Endothelial cell of umbilical vein (primary cell): ENCODE measurements at regions not wholly inside any gene's neighbourhood (a gene's known extent, or its start where the extent isn't known, plus 50 kb on each side); places are given as distances from the start of the nearest gene placed in this dataset.

Source experiments
- BruUV-seq: library from RNA; stranded (reverse); fragments of 400-500 nt; replicated peaks from 2 replicates; lab custom pipeline; 2021; lab: Mats Ljungman, UMichigan
- CTCF ChIA-PET: fragments of 300-600, 350-600 bp; sonication (Branson Sonifier 250); formaldehyde crosslinking; loops from one replicate; lab custom pipeline; 2021; ENCODE audit warnings: antibody characterized with exemption, inconsistent platforms; lab: Charles Lee
- POLR2A ChIA-PET: fragments of 300-600, 350-600 bp; sonication (Branson Sonifier 250); formaldehyde crosslinking; loops from one replicate; lab custom pipeline; 2021; ENCODE audit warnings: antibody characterized with exemption, inconsistent platforms; lab: Charles Lee
- DNase-seq: peaks from one replicate; pipeline ENCODE4 v3.0.0-alpha.2; 2011; ENCODE audit warnings: low read depth, low spot score
- FAIRE-seq: peaks from 2 replicates; lab custom pipeline; 2011; peaks lifted over from hg19 to GRCh38; lab: Jason Lieb, UNC
- H2AFZ ChIP-seq: 2 replicates; pipeline ENCODE4 v1.6.0; 2012; ENCODE audit warnings: low read depth, low read length, control low read depth, inconsistent platforms
- H3K27ac ChIP-seq: 2 replicates; pipeline ENCODE4 v1.5.1; 2011; ENCODE audit warnings: low read depth, mild to moderate bottlenecking, control low read depth, low read length, moderate library complexity; ENCODE audit not compliant: insufficient read depth
- H3K27me3 ChIP-seq, 2 experiments: 2 replicates each; pipeline versions ENCODE4 v1.6.0 to v1.6.1; 2011; ENCODE audit warnings: low read length in 2 of 2, mixed read lengths in 1 of 2; ENCODE audit not compliant: control insufficient read depth in 2 of 2, insufficient read depth in 2 of 2
- H3K36me3 ChIP-seq, 2 experiments: 2 replicates in 1 of 2; 3 replicates in 1 of 2; pipeline ENCODE4 v1.5.1; 2011; ENCODE audit warnings: low read length in 2 of 2, mild to moderate bottlenecking in 1 of 2, moderate library complexity in 1 of 2; ENCODE audit not compliant: control insufficient read depth in 2 of 2, insufficient read depth in 2 of 2; ENCODE audit errors: extremely low read depth in 1 of 2
- H3K4me1 ChIP-seq: 3 replicates; pipeline ENCODE4 v1.5.1; 2011; ENCODE audit warnings: mild to moderate bottlenecking, low read length; ENCODE audit not compliant: control insufficient read depth, insufficient read depth; ENCODE audit errors: extremely low read depth
- H3K4me2 ChIP-seq: 2 replicates; pipeline ENCODE4 v1.6.1; 2011; ENCODE audit warnings: low read length, control low read depth, mixed read lengths; ENCODE audit not compliant: insufficient read depth
- H3K4me3 ChIP-seq, 3 experiments: fragments of 200-600 bp in 1 of 3; sonication (generic), shearing (Covaris generic) in 1 of 3; replicated peaks in 1 of 3; 2 replicates each; pipeline ENCODE4 v1.5.1; 2011 to 2016; ENCODE audit warnings: control low read depth in 3 of 3, low read length in 3 of 3, mild to moderate bottlenecking in 2 of 3, inconsistent platforms in 1 of 3, low read depth in 1 of 3, moderate library complexity in 1 of 3; ENCODE audit not compliant: insufficient read depth in 1 of 3
- H3K79me2 ChIP-seq: 2 replicates; pipeline ENCODE4 v1.6.0; 2012; ENCODE audit warnings: low read length, inconsistent platforms; ENCODE audit not compliant: control insufficient read depth, insufficient read depth
- H3K9ac ChIP-seq: replicated peaks from 2 replicates; pipeline ENCODE3; 2011; ENCODE audit warnings: low read length, control low read depth; ENCODE audit not compliant: insufficient read depth; ENCODE audit errors: extremely low read depth
- H3K9me1 ChIP-seq: replicated peaks from 3 replicates; pipeline ENCODE4 v1.6.0; 2011; ENCODE audit warnings: mild to moderate bottlenecking, low read length; ENCODE audit not compliant: control insufficient read depth, insufficient read depth; ENCODE audit errors: extremely low read depth
- H3K9me3 ChIP-seq: replicated peaks from 2 replicates; pipeline ENCODE4 v1.5.1; 2012; ENCODE audit warnings: low read length, inconsistent platforms; ENCODE audit not compliant: control insufficient read depth, insufficient read depth
- H4K20me1 ChIP-seq: replicated peaks from 2 replicates; pipeline ENCODE3; 2011; ENCODE audit warnings: mild to moderate bottlenecking, low read length; ENCODE audit not compliant: control insufficient read depth, insufficient read depth; ENCODE audit errors: extremely low read depth
- EZH2 ChIP-seq: IDR thresholded peaks from 2 replicates; pipeline ENCODE4 v1.6.1; 2012; ENCODE audit warnings: borderline replicate concordance, low read depth, mild to moderate bottlenecking, moderate library complexity, low read length, inconsistent platforms; ENCODE audit not compliant: severe bottlenecking
- FOS ChIP-seq: IDR thresholded peaks from 2 replicates; pipeline ENCODE4 v1.6.1; 2011; ENCODE audit warnings: mild to moderate bottlenecking, low read length, moderate library complexity, borderline replicate concordance; ENCODE audit not compliant: insufficient read depth
- JUN ChIP-seq: IDR thresholded peaks from 2 replicates; pipeline ENCODE4 v1.6.1; 2011; ENCODE audit warnings: borderline replicate concordance, low read depth; ENCODE audit not compliant: insufficient read length, insufficient read depth
- MYC ChIP-seq: IDR thresholded peaks from one replicate; pipeline ENCODE4 v1.6.1; 2011; ENCODE audit warnings: mild to moderate bottlenecking, low read depth, low read length
- POLR2A ChIP-seq: IDR thresholded peaks from 2 replicates; pipeline ENCODE4 v1.6.1; 2012; ENCODE audit warnings: low read depth, mild to moderate bottlenecking, control low read depth, low read length
- POLR2AphosphoS5 ChIP-seq: IDR thresholded peaks from 2 replicates; pipeline ENCODE4 v1.6.1; 2012; ENCODE audit warnings: low read depth, mild to moderate bottlenecking, control low read depth, low read length, moderate library complexity; ENCODE audit not compliant: insufficient read depth
- dilution Hi-C: fragments of 300-500 bp; cut with MboI; formaldehyde crosslinking; loops from one replicate; pipeline ENCODE4 v1.15.0; 2019; ENCODE audit warnings: low sequenced_read_pairs; ENCODE audit not compliant: extremely low pct_ligation_motif_present
- intact Hi-C: fragments of 100-400 bp; cut with micrococcal nuclease; formaldehyde crosslinking; loops from one replicate; pipeline ENCODE4 v1.10.0; 2022
- TF ChIP-seq, protein P1 (sequence below): IDR thresholded peaks from 2 replicates; pipeline ENCODE4 v1.6.1; 2011; ENCODE audit not compliant: insufficient read depth, insufficient read length

DNA sequence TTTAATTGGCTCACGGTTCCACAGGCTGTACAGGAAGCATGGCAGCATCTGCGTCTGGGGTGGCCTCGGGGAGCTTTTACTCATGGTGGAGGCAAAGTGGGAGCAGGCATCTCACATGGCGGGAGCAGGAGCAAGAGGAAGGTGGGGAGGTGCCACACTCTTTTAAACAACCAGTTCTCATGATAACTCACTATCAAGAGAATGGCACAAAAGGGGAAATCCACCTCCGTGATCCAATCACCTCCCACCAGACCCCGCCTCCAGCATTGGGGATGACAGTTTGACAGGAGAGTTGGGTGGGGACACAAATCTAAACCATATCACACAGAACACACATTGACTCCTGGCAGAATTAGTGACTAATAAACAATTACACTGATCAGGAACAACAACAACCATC is 68.6 kb upstream of the ACKR3 start:
- Histone ChIP-seq H3K27ac (no peak overlapping the region), H3K9me3 (no peaks in the 10 kb centered on the region), H3K9ac (no peak overlapping the region), H3K36me3 (no peaks in the 10 kb centered on the region), H2AFZ (no peak overlapping the region), H3K4me3 (no peak overlapping the region), H3K79me2 (no peaks in the 10 kb centered on the region), H3K27me3 (peaks cover 4 to 5% of the 10 kb centered on the region in 2 experiments), H3K4me1 (no peaks in the 10 kb centered on the region), H3K4me2 (no peak overlapping the region), H3K9me1 (no peaks in the 10 kb centered on the region), H4K20me1 (no peaks in the 10 kb centered on the region)
- BruUV-seq = no TSS peak
- dilution Hi-C loops = no loop called here
- intact Hi-C loops = no loop called here
- FAIRE-seq = no peak
- POLR2A ChIA-PET = no interaction called here
- CTCF ChIA-PET = interaction anchor here (1.7 kb wide), 1 partner anchor 12 kb away, joined by 12 read pairs; no protein-coding TSS in a partner anchor
- no peak for TF ChIP-seq POLR2A
- TF ChIP-seq POLR2AphosphoS5 = no peak
- DNase-seq = no peak

GRCh38 chr2:236501531-236501930 is 68.1 kb upstream of the ACKR3 start:
- FAIRE-seq (no peak), DNase-seq (no peak)
- H3K79me2 ChIP-seq = no peaks in the 10 kb centered on the region
- H3K4me2 ChIP-seq = no peak overlapping the region
- H3K36me3 ChIP-seq = no peaks in the 10 kb centered on the region
- H2AFZ ChIP-seq = no peak overlapping the region
- no peak overlapping the region for H3K4me3 ChIP-seq
- POLR2A ChIA-PET = no interaction called here
- no TSS peak for BruUV-seq
- H3K27me3 ChIP-seq = peaks cover 4 to 5% of the 10 kb centered on the region in 2 experiments
- H3K27ac ChIP-seq = no peak overlapping the region
- intact Hi-C loops (no loop called here), dilution Hi-C loops (no loop called here)
- H3K9me3 ChIP-seq = no peaks in the 10 kb centered on the region
- CTCF ChIA-PET = interaction anchor here (1.7 kb wide), 1 partner anchor 11 kb away, joined by 12 read pairs; no protein-coding TSS in a partner anchor
- no peak overlapping the region for H3K9ac ChIP-seq
- H4K20me1 ChIP-seq = no peaks in the 10 kb centered on the region
- H3K9me1 ChIP-seq = no peaks in the 10 kb centered on the region
- no peaks in the 10 kb centered on the region for H3K4me1 ChIP-seq
- TF ChIP-seq EZH2 (no peak), JUN (no peak), FOS (no peak), POLR2A (no peak), MYC (no peak), POLR2AphosphoS5 (no peak)
- TF ChIP-seq, protein P1, sequence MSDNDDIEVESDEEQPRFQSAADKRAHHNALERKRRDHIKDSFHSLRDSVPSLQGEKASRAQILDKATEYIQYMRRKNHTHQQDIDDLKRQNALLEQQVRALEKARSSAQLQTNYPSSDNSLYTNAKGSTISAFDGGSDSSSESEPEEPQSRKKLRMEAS = no peak
